ENCODE measurements at regions not wholly inside any gene's neighbourhood (a gene's known extent, or its start where the extent isn't known, plus 50 kb on each side); places are given as distances from the start of the nearest gene placed in this dataset.
"Not testable (repeated sequence)": the region's sequence is repeated elsewhere in the genome, so short reads cannot be mapped to it uniquely, and the experiment has no call there.

- no peaks in the 10 kb centered on the region for H3K9me3 ChIP-seq
- H3K27me3 ChIP-seq, result no peaks in the 10 kb centered on the region
- intact Hi-C loops (cut with DNase I; ENCODE audit: low total_unique reads), result no loop called here
- H3K36me3 ChIP-seq, result no peaks in the 10 kb centered on the region
- H3K27ac ChIP-seq, result no peak overlapping the region
- peak in 1 of 2 donors; percentile 45 for DNase-seq
- H3K4me3 ChIP-seq, result no peak overlapping the region
- no peaks in the 10 kb centered on the region for H3K4me1 ChIP-seq
- TF ChIP-seq, protein P1, sequence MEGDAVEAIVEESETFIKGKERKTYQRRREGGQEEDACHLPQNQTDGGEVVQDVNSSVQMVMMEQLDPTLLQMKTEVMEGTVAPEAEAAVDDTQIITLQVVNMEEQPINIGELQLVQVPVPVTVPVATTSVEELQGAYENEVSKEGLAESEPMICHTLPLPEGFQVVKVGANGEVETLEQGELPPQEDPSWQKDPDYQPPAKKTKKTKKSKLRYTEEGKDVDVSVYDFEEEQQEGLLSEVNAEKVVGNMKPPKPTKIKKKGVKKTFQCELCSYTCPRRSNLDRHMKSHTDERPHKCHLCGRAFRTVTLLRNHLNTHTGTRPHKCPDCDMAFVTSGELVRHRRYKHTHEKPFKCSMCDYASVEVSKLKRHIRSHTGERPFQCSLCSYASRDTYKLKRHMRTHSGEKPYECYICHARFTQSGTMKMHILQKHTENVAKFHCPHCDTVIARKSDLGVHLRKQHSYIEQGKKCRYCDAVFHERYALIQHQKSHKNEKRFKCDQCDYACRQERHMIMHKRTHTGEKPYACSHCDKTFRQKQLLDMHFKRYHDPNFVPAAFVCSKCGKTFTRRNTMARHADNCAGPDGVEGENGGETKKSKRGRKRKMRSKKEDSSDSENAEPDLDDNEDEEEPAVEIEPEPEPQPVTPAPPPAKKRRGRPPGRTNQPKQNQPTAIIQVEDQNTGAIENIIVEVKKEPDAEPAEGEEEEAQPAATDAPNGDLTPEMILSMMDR (IDR thresholded peaks at IDR 0.05), result no peak
Observed at GRCh38 chr5:66440202-66440680, 156.0 kb upstream of the MAST4 start.

DNA sequence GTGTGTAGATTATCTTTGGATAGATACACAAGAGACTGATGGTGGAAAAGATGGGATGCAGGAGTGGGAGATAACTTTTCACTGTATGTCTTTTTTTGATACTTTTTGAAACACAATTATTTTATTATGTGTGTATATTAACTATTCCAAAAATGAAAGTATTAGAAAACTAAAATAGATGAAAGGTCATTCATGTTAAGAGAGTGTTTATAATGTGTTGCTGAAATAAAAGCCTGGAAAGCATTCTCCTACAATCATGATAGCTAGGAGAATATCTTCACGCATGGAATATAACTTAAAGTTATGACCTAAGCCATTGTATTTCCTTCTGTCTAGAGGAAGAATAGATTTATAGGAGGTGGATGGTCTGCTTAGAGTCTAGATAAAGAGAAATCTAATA lies 154.8 kb upstream of the MAST4 start:
- TF ChIP-seq, protein P1 (IDR thresholded peaks at IDR 0.05), result no peak
- no peaks in the 10 kb centered on the region for H3K36me3 ChIP-seq
- no peak overlapping the region for H3K27ac ChIP-seq
- no peak overlapping the region for H3K4me3 ChIP-seq
- DNase-seq, result no peak
- H3K27me3 ChIP-seq, result no peaks in the 10 kb centered on the region
- intact Hi-C loops (cut with DNase I; ENCODE audit: low total_unique reads), result no loop called here
- H3K4me1 ChIP-seq, result no peaks in the 10 kb centered on the region
- H3K9me3 ChIP-seq, result no peaks in the 10 kb centered on the region

DNA sequence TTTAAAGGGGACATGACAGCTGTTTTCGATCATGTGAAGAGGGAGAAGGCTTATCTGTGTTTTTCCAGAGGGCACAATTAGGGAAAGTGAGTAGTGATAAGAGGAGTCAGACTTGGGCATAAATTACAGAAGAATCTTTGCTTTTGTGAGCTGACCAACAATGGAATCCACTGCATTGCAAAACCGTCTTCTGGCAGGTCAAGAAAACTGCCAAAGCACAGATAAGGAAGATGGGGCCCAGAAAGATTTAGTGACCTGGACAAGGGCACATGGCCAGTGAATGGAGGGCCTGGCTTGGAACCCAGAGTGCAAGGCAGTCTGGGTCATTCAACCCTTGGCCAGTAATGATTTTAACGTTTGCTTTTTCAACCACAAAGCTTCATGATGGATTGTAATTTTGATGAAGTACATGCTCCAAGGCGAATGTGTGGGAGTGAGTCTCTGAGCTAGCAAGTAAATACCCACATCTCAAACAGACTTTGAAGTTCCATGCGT lies 153.2 kb upstream of the MAST4 start:
- intact Hi-C loops (cut with DNase I; ENCODE audit: low total_unique reads), result no loop called here
- H3K4me3 ChIP-seq, result no peak overlapping the region
- no peaks in the 10 kb centered on the region for H3K36me3 ChIP-seq
- H3K9me3 ChIP-seq, result peaks cover 0 to 1% (median 0%) of the 10 kb centered on the region in 3 donors
- H3K27ac ChIP-seq, result no peak overlapping the region
- TF ChIP-seq, protein P1 (IDR thresholded peaks at IDR 0.05), result no peak
- no peaks in the 10 kb centered on the region for H3K4me1 ChIP-seq
- peak in 1 of 2 donors; percentile 66 for DNase-seq
- H3K27me3 ChIP-seq, result no peaks in the 10 kb centered on the region

- no peaks in the 10 kb centered on the region for H3K27me3 ChIP-seq
- TF ChIP-seq, protein P1 (IDR thresholded peaks at IDR 0.05), result no peak
- no peaks in the 10 kb centered on the region for H3K4me1 ChIP-seq
- peaks cover 0 to 6% (median 4%) of the 10 kb centered on the region in 3 donors for H3K9me3 ChIP-seq
- no peaks in the 10 kb centered on the region for H3K36me3 ChIP-seq
- intact Hi-C loops (cut with DNase I; ENCODE audit: low total_unique reads), result no loop called here
- H3K27ac ChIP-seq, result no peak overlapping the region
- H3K4me3 ChIP-seq, result no peak overlapping the region
- no peak for DNase-seq
Observed at GRCh38 chr5:66443462-66444130, 152.6 kb upstream of the MAST4 start.

DNA sequence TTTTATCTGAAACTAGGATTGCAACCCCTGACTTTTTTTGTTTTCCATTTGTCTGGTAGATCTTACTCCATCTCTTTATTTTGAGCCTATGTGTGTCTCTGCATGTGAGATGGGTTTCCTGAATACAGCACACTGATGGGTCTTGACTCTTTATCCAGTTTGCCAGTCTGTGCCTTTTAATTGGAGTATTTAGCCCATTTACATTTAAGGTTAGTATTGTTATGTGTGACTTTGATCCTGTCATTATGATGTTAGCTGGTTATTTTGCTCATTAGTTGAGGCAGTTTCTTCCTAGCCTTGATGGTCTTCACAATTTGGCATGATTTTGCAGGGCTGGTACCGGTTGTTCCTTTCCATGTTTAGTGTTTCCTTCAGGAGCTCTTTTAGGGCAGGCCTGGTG lies 148.1 kb upstream of the MAST4 start:
- H3K27ac ChIP-seq; H3K36me3 ChIP-seq; H3K4me3 ChIP-seq; H3K4me1 ChIP-seq; H3K9me3 ChIP-seq; intact Hi-C loops (cut with DNase I; ENCODE audit: low total_unique reads); H3K27me3 ChIP-seq; DNase-seq: not testable (repeated sequence)

- intact Hi-C loops (cut with DNase I; ENCODE audit: low total_unique reads), result no loop called here
- Histone ChIP-seq H3K36me3 (no peaks in the 10 kb centered on the region), H3K27me3 (no peaks in the 10 kb centered on the region), H3K4me3 (no peak overlapping the region), H3K27ac (no peak overlapping the region), H3K4me1 (peaks cover 0 to 14% (median 0%) of the 10 kb centered on the region in 4 donors), H3K9me3 (peaks cover 0 to 6% (median 4%) of the 10 kb centered on the region in 3 donors)
- no peak for DNase-seq
- TF ChIP-seq, protein P1 (IDR thresholded peaks at IDR 0.05), result no peak
Observed at GRCh38 chr5:66450237-66450636, 146.0 kb upstream of the MAST4 start.
